BJ (cell line): ENCODE measurements at regions not wholly inside any gene's neighbourhood (a gene's known extent, or its start where the extent isn't known, plus 50 kb on each side); places are given as distances from the start of the nearest gene placed in this dataset.

ENCODE experiments used
- CTCF ChIA-PET: fragments of 350-600 bp; formaldehyde crosslinking; extraction: SDS; loops from one replicate; lab custom pipeline; 2021; ENCODE audit warnings: antibody characterized with exemption, inconsistent platforms; lab: Yijun Ruan, JAX
- POLR2A ChIA-PET: fragments of 300-600 bp; sonication (Branson Sonifier 250); formaldehyde crosslinking; extraction: SDS; loops from one replicate; lab custom pipeline; 2021; ENCODE audit warnings: antibody characterized with exemption; lab: Charles Lee
- DNase-seq: peaks from one replicate; pipeline ENCODE4 v3.0.0-alpha.2; 2011; ENCODE audit warnings: low read depth
- H3K27me3 ChIP-seq: 2 replicates; pipeline ENCODE4 v1.6.0; 2011; ENCODE audit warnings: low read length; ENCODE audit not compliant: control insufficient read depth, insufficient read depth
- H3K36me3 ChIP-seq: 2 replicates; pipeline ENCODE4 v1.5.1; 2011; ENCODE audit warnings: low read length; ENCODE audit not compliant: control insufficient read depth, insufficient read depth
- H3K4me3 ChIP-seq: 2 replicates; pipeline ENCODE4 v1.5.1; 2011; ENCODE audit warnings: low read depth, mild to moderate bottlenecking, control low read depth, low read length
- TF ChIP-seq, protein P1 (sequence below): IDR thresholded peaks from 2 replicates; pipeline ENCODE4 v1.5.1; 2011; ENCODE audit warnings: low read depth, mild to moderate bottlenecking, control low read depth, inconsistent platforms, low read length, moderate library complexity; ENCODE audit not compliant: insufficient read depth

DNA sequence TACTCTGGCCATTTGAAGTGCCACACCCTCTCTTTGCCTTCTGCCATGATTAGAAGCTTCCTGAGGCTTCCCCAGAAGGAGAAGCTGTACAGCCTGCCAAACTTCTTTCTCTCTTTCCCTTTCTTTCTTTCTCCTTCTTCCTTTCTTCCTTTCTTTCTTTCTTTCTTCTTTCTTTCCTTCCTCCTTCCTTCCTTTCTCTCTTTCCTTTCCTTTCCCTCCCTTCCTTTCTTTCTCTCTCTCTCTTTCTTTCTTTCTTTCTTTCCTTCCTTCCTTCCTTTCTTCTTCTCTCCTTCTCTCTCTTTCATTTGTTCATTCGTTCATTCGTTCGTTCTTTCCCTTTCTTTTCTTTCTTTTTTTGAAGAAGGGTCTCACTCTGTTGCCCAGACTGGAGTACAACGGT lies 931.0 kb downstream of the TTLL7 start:
- ChIA-PET POLR2A (no interaction called here), CTCF (interaction anchor here (0.7 to 1.1 kb wide), 2 partner anchors 10 to 60 kb away, joined by 3 read pairs; no protein-coding TSS in a partner anchor)
- TF ChIP-seq, protein P1, sequence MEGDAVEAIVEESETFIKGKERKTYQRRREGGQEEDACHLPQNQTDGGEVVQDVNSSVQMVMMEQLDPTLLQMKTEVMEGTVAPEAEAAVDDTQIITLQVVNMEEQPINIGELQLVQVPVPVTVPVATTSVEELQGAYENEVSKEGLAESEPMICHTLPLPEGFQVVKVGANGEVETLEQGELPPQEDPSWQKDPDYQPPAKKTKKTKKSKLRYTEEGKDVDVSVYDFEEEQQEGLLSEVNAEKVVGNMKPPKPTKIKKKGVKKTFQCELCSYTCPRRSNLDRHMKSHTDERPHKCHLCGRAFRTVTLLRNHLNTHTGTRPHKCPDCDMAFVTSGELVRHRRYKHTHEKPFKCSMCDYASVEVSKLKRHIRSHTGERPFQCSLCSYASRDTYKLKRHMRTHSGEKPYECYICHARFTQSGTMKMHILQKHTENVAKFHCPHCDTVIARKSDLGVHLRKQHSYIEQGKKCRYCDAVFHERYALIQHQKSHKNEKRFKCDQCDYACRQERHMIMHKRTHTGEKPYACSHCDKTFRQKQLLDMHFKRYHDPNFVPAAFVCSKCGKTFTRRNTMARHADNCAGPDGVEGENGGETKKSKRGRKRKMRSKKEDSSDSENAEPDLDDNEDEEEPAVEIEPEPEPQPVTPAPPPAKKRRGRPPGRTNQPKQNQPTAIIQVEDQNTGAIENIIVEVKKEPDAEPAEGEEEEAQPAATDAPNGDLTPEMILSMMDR = no peak
- Histone ChIP-seq H3K36me3 (no peaks in the 10 kb centered on the region), H3K4me3 (no peak overlapping the region), H3K27me3 (no peaks in the 10 kb centered on the region)
- DNase-seq = no peak

GRCh38 chr1:83065952-83066727 lies 932.8 kb downstream of the TTLL7 start:
- ChIA-PET POLR2A (no interaction called here), CTCF (no interaction called here)
- H3K36me3 ChIP-seq = no peaks in the 10 kb centered on the region
- no peak overlapping the region for H3K4me3 ChIP-seq
- TF ChIP-seq, protein P1 = no peak
- H3K27me3 ChIP-seq = no peaks in the 10 kb centered on the region
- DNase-seq = no peak

DNA sequence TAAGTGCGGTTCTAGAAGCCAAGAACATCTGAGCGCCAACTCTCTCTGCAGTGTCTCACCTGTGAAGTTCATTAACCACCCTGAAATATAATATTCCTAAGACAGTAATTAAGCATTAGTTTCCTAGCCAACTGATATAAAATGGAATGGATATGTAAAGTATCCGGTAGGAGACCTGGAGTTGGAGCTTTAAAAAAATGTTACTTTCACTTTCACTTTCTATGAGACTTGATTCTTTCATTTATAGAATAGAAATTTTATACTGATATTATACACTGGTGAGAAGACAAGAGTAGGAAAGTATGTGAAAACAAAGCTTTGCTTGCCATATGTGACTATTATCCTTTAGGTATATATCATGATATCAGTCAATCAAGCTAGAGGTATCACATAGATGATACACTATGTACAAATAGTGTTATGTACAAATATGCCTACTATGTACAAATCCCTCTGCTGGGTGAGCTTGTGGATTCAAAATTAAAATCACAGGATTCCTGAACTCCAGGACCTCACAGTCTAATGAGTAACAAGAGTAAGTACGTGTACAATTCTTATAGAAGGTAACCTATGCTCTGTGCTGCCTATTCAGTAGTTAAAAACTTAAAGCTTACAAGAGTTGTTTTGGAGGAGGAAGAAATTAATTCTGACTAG lies 934.2 kb downstream of the TTLL7 start:
- CTCF ChIA-PET = no interaction called here
- H3K4me3 ChIP-seq = no peak overlapping the region
- TF ChIP-seq, protein P1 = no peak

GRCh38 chr1:83060651-83061390 lies 938.1 kb downstream of the TTLL7 start:
- POLR2A ChIA-PET = no interaction called here
- H3K36me3 ChIP-seq = no peaks in the 10 kb centered on the region
- no peak for DNase-seq
- H3K27me3 ChIP-seq = no peaks in the 10 kb centered on the region
- no peak overlapping the region for H3K4me3 ChIP-seq
- TF ChIP-seq, protein P1 = no peak
- CTCF ChIA-PET = interaction anchor here (0.8 kb wide), 1 partner anchor 15 kb away, joined by 3 read pairs; no protein-coding TSS in a partner anchor

More for the DNA sequence above, 934.2 kb downstream of the TTLL7 start:
- Histone ChIP-seq H3K36me3 (no peaks in the 10 kb centered on the region), H3K27me3 (no peaks in the 10 kb centered on the region)
- DNase-seq = no peak
- POLR2A ChIA-PET = no interaction called here

DNA sequence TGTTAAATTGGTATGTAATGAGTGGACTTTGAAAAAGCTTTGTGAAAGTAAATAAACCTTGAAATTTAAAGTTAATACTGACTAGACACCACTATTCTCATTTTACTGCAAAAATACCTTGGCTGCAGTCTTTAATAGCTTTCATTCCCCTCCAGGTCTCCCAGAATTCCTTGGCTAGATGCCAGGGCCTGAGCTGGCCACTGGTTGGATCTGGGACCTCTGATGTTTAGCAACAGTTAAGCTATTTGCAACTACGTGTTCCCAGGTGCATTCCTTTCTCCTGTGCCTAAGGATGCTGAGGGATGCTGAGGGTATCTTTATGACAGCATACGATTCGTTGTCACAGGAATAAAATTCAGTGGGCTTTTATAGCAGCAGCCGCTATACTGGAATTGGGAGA lies 938.7 kb downstream of the TTLL7 start:
- H3K4me3 ChIP-seq = no peak overlapping the region
- TF ChIP-seq, protein P1 = no peak
- no peaks in the 10 kb centered on the region for H3K27me3 ChIP-seq
- DNase-seq = no peak
- CTCF ChIA-PET = interaction anchor here (0.8 kb wide), 1 partner anchor 14 kb away, joined by 3 read pairs; no protein-coding TSS in a partner anchor
- POLR2A ChIA-PET = no interaction called here
- H3K36me3 ChIP-seq = no peaks in the 10 kb centered on the region
